ENCODE measurements at regions not wholly inside any gene's neighbourhood (a gene's known extent, or its start where the extent isn't known, plus 50 kb on each side); places are given as distances from the start of the nearest gene placed in this dataset.

DNA sequence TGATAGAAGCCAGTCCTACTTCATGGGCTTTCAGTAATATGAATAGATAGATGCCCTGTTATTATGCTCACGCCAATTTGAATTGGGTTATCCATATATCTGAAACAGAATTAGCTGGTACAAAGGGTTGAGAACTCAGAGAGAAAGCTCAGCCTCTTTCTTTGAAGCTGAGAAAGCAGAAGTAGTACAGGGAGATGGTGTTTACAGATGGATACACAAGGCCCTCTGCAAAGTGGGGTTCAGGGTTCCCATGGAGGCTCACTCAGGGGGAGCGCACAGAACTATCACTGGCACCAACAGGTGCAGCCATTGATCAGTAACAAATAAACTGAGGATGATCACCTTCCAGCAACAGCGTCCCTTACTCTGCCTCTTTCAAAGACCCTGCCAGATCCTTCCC is 349.7 kb downstream of the ICE1 start:
- Histone ChIP-seq H3K27ac (ENCODE audit: low read depth, low read length) (no peak overlapping the region), H3K4me3 (ENCODE audit: low read depth, low read length) (no peak overlapping the region), H3K36me3 (ENCODE audit: control insufficient read depth, insufficient read depth, low read length) (no peaks in the 10 kb centered on the region), H3K27me3 (ENCODE audit: control insufficient read depth, insufficient read depth, low read length) (no peaks in the 10 kb centered on the region), H3K9me3 (ENCODE audit: control insufficient read depth, insufficient read depth, low read depth, low read length) (peaks cover 2% of the 10 kb centered on the region; the same call in 1 of the 2 replicates), H3K4me1 (ENCODE audit: control insufficient read depth, insufficient read depth, low read length) (no peaks in the 10 kb centered on the region), H3K9ac (ENCODE audit: low read length) (no peak overlapping the region)

DNA sequence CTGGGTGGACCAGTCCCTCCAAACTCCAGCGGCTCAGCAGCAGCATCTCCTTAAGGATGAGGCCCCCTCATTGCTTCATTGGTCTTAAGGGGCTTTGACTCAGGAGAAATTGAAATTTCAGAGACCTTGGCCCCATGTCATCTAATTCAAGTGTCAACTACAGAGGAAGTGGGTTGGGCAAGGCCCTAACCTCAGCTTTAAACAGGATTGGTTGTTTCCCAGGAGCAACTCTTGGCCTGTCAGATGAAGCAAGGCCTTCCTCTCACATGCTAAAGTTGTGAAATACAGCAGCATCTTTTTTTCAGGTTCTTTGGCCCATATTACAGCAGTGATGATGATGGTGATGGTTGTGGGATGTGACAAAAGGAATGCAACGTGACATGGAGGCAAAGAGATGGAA is 348.3 kb downstream of the ICE1 start:
- no peaks in the 10 kb centered on the region for H3K4me1 ChIP-seq (ENCODE audit: control insufficient read depth, insufficient read depth, low read length)
- no peaks in the 10 kb centered on the region for H3K36me3 ChIP-seq (ENCODE audit: control insufficient read depth, insufficient read depth, low read length)
- H3K9me3 ChIP-seq (ENCODE audit: control insufficient read depth, insufficient read depth, low read depth, low read length), result peaks cover 2% of the 10 kb centered on the region; the same call in 1 of the 2 replicates
- H3K9ac ChIP-seq (ENCODE audit: low read length), result no peak overlapping the region
- no peak overlapping the region for H3K27ac ChIP-seq (ENCODE audit: low read depth, low read length)
- H3K4me3 ChIP-seq (ENCODE audit: low read depth, low read length), result no peak overlapping the region
- H3K27me3 ChIP-seq (ENCODE audit: control insufficient read depth, insufficient read depth, low read length), result no peaks in the 10 kb centered on the region

- Histone ChIP-seq H3K9ac (ENCODE audit: low read length) (no peak overlapping the region), H3K27ac (ENCODE audit: low read depth, low read length) (no peak overlapping the region), H3K4me3 (ENCODE audit: low read depth, low read length) (no peak overlapping the region), H3K36me3 (ENCODE audit: control insufficient read depth, insufficient read depth, low read length) (no peaks in the 10 kb centered on the region), H3K27me3 (ENCODE audit: control insufficient read depth, insufficient read depth, low read length) (no peaks in the 10 kb centered on the region), H3K9me3 (ENCODE audit: control insufficient read depth, insufficient read depth, low read depth, low read length) (no peaks in the 10 kb centered on the region), H3K4me1 (ENCODE audit: control insufficient read depth, insufficient read depth, low read length) (no peaks in the 10 kb centered on the region)
Observed at GRCh38 chr5:5767286-5767928, 344.9 kb downstream of the ICE1 start.

GRCh38 chr5:5765066-5765850 is 342.8 kb downstream of the ICE1 start:
- H3K27ac ChIP-seq (ENCODE audit: low read depth, low read length), result no peak overlapping the region
- H3K4me3 ChIP-seq (ENCODE audit: low read depth, low read length), result no peak overlapping the region
- H3K36me3 ChIP-seq (ENCODE audit: control insufficient read depth, insufficient read depth, low read length), result no peaks in the 10 kb centered on the region
- peaks cover 4% of the 10 kb centered on the region; the same call in 1 of the 2 replicates for H3K9me3 ChIP-seq (ENCODE audit: control insufficient read depth, insufficient read depth, low read depth, low read length)
- no peaks in the 10 kb centered on the region for H3K4me1 ChIP-seq (ENCODE audit: control insufficient read depth, insufficient read depth, low read length)
- H3K9ac ChIP-seq (ENCODE audit: low read length), result no peak overlapping the region
- no peaks in the 10 kb centered on the region for H3K27me3 ChIP-seq (ENCODE audit: control insufficient read depth, insufficient read depth, low read length)

DNA sequence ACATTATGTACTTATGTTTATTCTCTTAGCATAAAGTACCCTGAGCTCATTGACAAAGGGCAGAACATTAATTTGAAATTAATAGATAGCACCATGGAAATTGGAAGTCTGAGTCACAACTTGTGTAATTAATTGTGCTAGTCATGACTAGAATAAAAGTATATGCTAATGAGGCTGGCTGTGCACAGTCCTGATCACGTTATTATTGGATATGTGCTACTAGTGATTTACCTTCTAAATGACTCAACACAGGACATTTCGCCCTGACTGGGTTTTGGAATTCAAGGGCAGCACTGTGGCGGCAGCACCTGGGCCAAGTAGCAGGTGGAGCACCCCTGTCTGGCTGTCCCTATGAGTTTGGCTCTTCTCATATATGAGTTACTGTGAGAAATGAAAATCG is 341.8 kb downstream of the ICE1 start:
- H3K36me3 ChIP-seq (ENCODE audit: control insufficient read depth, insufficient read depth, low read length), result no peaks in the 10 kb centered on the region
- no peaks in the 10 kb centered on the region for H3K27me3 ChIP-seq (ENCODE audit: control insufficient read depth, insufficient read depth, low read length)
- no peaks in the 10 kb centered on the region for H3K4me1 ChIP-seq (ENCODE audit: control insufficient read depth, insufficient read depth, low read length)
- H3K27ac ChIP-seq (ENCODE audit: low read depth, low read length), result no peak overlapping the region
- H3K9me3 ChIP-seq (ENCODE audit: control insufficient read depth, insufficient read depth, low read depth, low read length), result peaks cover 6% of the 10 kb centered on the region; the same call in 1 of the 2 replicates
- no peak overlapping the region for H3K9ac ChIP-seq (ENCODE audit: low read length)
- no peak overlapping the region for H3K4me3 ChIP-seq (ENCODE audit: low read depth, low read length)

- Histone ChIP-seq H3K4me1 (ENCODE audit: control insufficient read depth, insufficient read depth, low read length) (no peaks in the 10 kb centered on the region), H3K36me3 (ENCODE audit: control insufficient read depth, insufficient read depth, low read length) (no peaks in the 10 kb centered on the region), H3K4me3 (ENCODE audit: low read depth, low read length) (no peak overlapping the region), H3K27ac (ENCODE audit: low read depth, low read length) (no peak overlapping the region), H3K27me3 (ENCODE audit: control insufficient read depth, insufficient read depth, low read length) (no peaks in the 10 kb centered on the region), H3K9ac (ENCODE audit: low read length) (no peak overlapping the region), H3K9me3 (ENCODE audit: control insufficient read depth, insufficient read depth, low read depth, low read length) (peaks cover 6% of the 10 kb centered on the region; the same call in 1 of the 2 replicates)
Observed at GRCh38 chr5:5756762-5757161, 334.3 kb downstream of the ICE1 start.

- no peak overlapping the region for H3K27ac ChIP-seq (ENCODE audit: low read depth, low read length)
- peaks cover 3% of the 10 kb centered on the region; the same call in 1 of the 2 replicates for H3K4me1 ChIP-seq (ENCODE audit: control insufficient read depth, insufficient read depth, low read length)
- no peak overlapping the region for H3K9ac ChIP-seq (ENCODE audit: low read length)
- no peak overlapping the region for H3K4me3 ChIP-seq (ENCODE audit: low read depth, low read length)
- peaks cover 6% of the 10 kb centered on the region; the same call in 1 of the 2 replicates for H3K9me3 ChIP-seq (ENCODE audit: control insufficient read depth, insufficient read depth, low read depth, low read length)
- H3K36me3 ChIP-seq (ENCODE audit: control insufficient read depth, insufficient read depth, low read length), result no peaks in the 10 kb centered on the region
- no peaks in the 10 kb centered on the region for H3K27me3 ChIP-seq (ENCODE audit: control insufficient read depth, insufficient read depth, low read length)
Observed at GRCh38 chr5:5755888-5756287, 333.4 kb downstream of the ICE1 start.

GRCh38 chr5:5752844-5753243 is 330.4 kb downstream of the ICE1 start:
- H3K9ac ChIP-seq (ENCODE audit: low read length), result no peak overlapping the region
- no peak overlapping the region for H3K4me3 ChIP-seq (ENCODE audit: low read depth, low read length)
- peaks cover 4% of the 10 kb centered on the region; the same call in 1 of the 2 replicates for H3K4me1 ChIP-seq (ENCODE audit: control insufficient read depth, insufficient read depth, low read length)
- no peak overlapping the region for H3K27ac ChIP-seq (ENCODE audit: low read depth, low read length)
- no peaks in the 10 kb centered on the region for H3K9me3 ChIP-seq (ENCODE audit: control insufficient read depth, insufficient read depth, low read depth, low read length)
- no peaks in the 10 kb centered on the region for H3K27me3 ChIP-seq (ENCODE audit: control insufficient read depth, insufficient read depth, low read length)
- H3K36me3 ChIP-seq (ENCODE audit: control insufficient read depth, insufficient read depth, low read length), result no peaks in the 10 kb centered on the region

GRCh38 chr5:5751987-5752386 is 329.5 kb downstream of the ICE1 start:
- Histone ChIP-seq H3K4me3 (ENCODE audit: low read depth, low read length) (no peak overlapping the region), H3K36me3 (ENCODE audit: control insufficient read depth, insufficient read depth, low read length) (no peaks in the 10 kb centered on the region), H3K27me3 (ENCODE audit: control insufficient read depth, insufficient read depth, low read length) (no peaks in the 10 kb centered on the region), H3K9ac (ENCODE audit: low read length) (no peak overlapping the region), H3K9me3 (ENCODE audit: control insufficient read depth, insufficient read depth, low read depth, low read length) (no peaks in the 10 kb centered on the region), H3K4me1 (ENCODE audit: control insufficient read depth, insufficient read depth, low read length) (peaks cover 4% of the 10 kb centered on the region; the same call in 1 of the 2 replicates), H3K27ac (ENCODE audit: low read depth, low read length) (no peak overlapping the region)

DNA sequence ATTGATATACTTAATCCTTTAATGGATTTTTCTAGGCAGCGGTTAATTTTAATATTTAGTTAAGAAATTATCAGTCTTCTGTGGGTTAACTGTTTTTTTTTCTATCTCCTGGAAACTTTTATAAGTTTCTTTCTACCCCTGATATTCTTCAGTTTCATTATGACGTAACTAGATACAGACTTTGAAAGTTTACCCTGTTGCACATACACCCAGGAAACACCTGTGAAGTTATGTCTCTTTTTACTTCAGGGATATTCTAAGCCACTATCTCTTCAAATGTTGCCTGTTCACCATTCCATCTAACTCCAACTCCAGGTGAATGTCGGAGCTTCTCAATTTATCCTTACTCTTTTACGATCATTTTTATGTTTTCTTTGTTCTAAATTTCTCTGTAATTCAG is 329.0 kb downstream of the ICE1 start:
- Histone ChIP-seq H3K9ac (ENCODE audit: low read length) (no peak overlapping the region), H3K27me3 (ENCODE audit: control insufficient read depth, insufficient read depth, low read length) (no peaks in the 10 kb centered on the region), H3K4me1 (ENCODE audit: control insufficient read depth, insufficient read depth, low read length) (peaks cover 4% of the 10 kb centered on the region; the same call in 1 of the 2 replicates), H3K9me3 (ENCODE audit: control insufficient read depth, insufficient read depth, low read depth, low read length) (no peaks in the 10 kb centered on the region), H3K4me3 (ENCODE audit: low read depth, low read length) (no peak overlapping the region), H3K27ac (ENCODE audit: low read depth, low read length) (no peak overlapping the region), H3K36me3 (ENCODE audit: control insufficient read depth, insufficient read depth, low read length) (no peaks in the 10 kb centered on the region)

GRCh38 chr5:5741418-5741817 is 318.9 kb downstream of the ICE1 start:
- Histone ChIP-seq H3K4me1 (ENCODE audit: control insufficient read depth, insufficient read depth, low read length) (no peaks in the 10 kb centered on the region), H3K9ac (ENCODE audit: low read length) (no peak overlapping the region), H3K9me3 (ENCODE audit: control insufficient read depth, insufficient read depth, low read depth, low read length) (peaks cover 25% of the 10 kb centered on the region), H3K4me3 (ENCODE audit: low read depth, low read length) (no peak overlapping the region), H3K27ac (ENCODE audit: low read depth, low read length) (no peak overlapping the region), H3K27me3 (ENCODE audit: control insufficient read depth, insufficient read depth, low read length) (no peaks in the 10 kb centered on the region), H3K36me3 (ENCODE audit: control insufficient read depth, insufficient read depth, low read length) (no peaks in the 10 kb centered on the region)
